GM19324 (cell line): ENCODE measurements at regions not wholly inside any gene's neighbourhood (a gene's known extent, or its start where the extent isn't known, plus 50 kb on each side); places are given as distances from the start of the nearest gene placed in this dataset.
A peak's percentile ranks its signal among the peaks of the same experiment; 100 is the strongest.
"Not testable (repeated sequence)": the region's sequence is repeated elsewhere in the genome, so short reads cannot be mapped to it uniquely, and the experiment has no call there.

Source experiments
- ATAC-seq: cut with Tn5 transposase; IDR thresholded peaks from one replicate; pipeline ENCODE4 v1.9.1; 2021; ENCODE audit warnings: mild to moderate bottlenecking, moderate library complexity; ENCODE audit not compliant: unreplicated experiment, low FRiP score

- ATAC-seq = no peak
Observed at GRCh38 chr2:150373374-150373773, 114.1 kb downstream of the RND3 start.

- no peak for ATAC-seq
Observed at GRCh38 chr2:150371044-150371818, 116.2 kb downstream of the RND3 start.

GRCh38 chr2:150370561-150370960 lies 116.9 kb downstream of the RND3 start:
- no peak for ATAC-seq

GRCh38 chr2:150369862-150370261 lies 117.6 kb downstream of the RND3 start:
- no peak for ATAC-seq

GRCh38 chr2:150358468-150358807 lies 129.0 kb downstream of the RND3 start:
- ATAC-seq = no peak

GRCh38 chr2:150357770-150358467 lies 129.5 kb downstream of the RND3 start:
- peak; percentile 92 for ATAC-seq

- ATAC-seq = no peak
Observed at GRCh38 chr2:150355440-150355839, 132.0 kb downstream of the RND3 start.

- ATAC-seq = no peak
Observed at GRCh38 chr2:150353376-150353775, 134.1 kb downstream of the RND3 start.

GRCh38 chr2:150351922-150352321 lies 135.5 kb downstream of the RND3 start:
- no peak for ATAC-seq

- ATAC-seq = no peak
Observed at GRCh38 chr2:150350500-150350899, 137.0 kb downstream of the RND3 start.

GRCh38 chr2:150346806-150347205 lies 140.7 kb downstream of the RND3 start:
- ATAC-seq = no peak

GRCh38 chr2:150341982-150342680 lies 145.3 kb downstream of the RND3 start:
- ATAC-seq = no peak

GRCh38 chr2:150339951-150340350 lies 147.5 kb downstream of the RND3 start:
- no peak for ATAC-seq

- no peak for ATAC-seq
Observed at GRCh38 chr2:150339282-150339681, 148.2 kb downstream of the RND3 start.

- no peak for ATAC-seq
Observed at GRCh38 chr2:150335596-150335995, 151.9 kb downstream of the RND3 start.

- no peak for ATAC-seq
Observed at GRCh38 chr2:150332383-150332782, 155.1 kb downstream of the RND3 start.

GRCh38 chr2:150327564-150328489 lies 159.6 kb downstream of the RND3 start:
- ATAC-seq = no peak

GRCh38 chr2:150325656-150326314 lies 161.7 kb downstream of the RND3 start:
- no peak for ATAC-seq

GRCh38 chr2:150323071-150323470 lies 164.4 kb downstream of the RND3 start:
- ATAC-seq = not testable (repeated sequence)

GRCh38 chr2:150320608-150321007 lies 166.9 kb downstream of the RND3 start:
- ATAC-seq = no peak
